IMR-90 (cell line): ENCODE measurements at regions not wholly inside any gene's neighbourhood (a gene's known extent, or its start where the extent isn't known, plus 50 kb on each side); places are given as distances from the start of the nearest gene placed in this dataset.

Source experiments
- CTCF ChIP-seq: conservative IDR thresholded peaks from 2 replicates; pipeline ENCODE4 v1.5.1; 2012; ENCODE audit warnings: mild to moderate bottlenecking, low read depth, low read length, improper control_type of control experiment
- FOS ChIP-seq: fragments of 150-350 bp; IDR thresholded peaks from 2 replicates; pipeline ENCODE4 v1.6.1; 2016; ENCODE audit warnings: low read depth, low read length
- POLR2A ChIP-seq: IDR thresholded peaks from 2 replicates; pipeline ENCODE4 v1.6.1; 2012; ENCODE audit warnings: mild to moderate bottlenecking, low read depth, low read length

- no peak for TF ChIP-seq CTCF
- no peak for TF ChIP-seq FOS
- TF ChIP-seq POLR2A = no peak
Measured at GRCh38 chrX:22652596-22652995, 347.2 kb upstream of the DDX53 start.
